ENCODE measurements at regions not wholly inside any gene's neighbourhood (a gene's known extent, or its start where the extent isn't known, plus 50 kb on each side); places are given as distances from the start of the nearest gene placed in this dataset.
"Not testable (repeated sequence)": the region's sequence is repeated elsewhere in the genome, so short reads cannot be mapped to it uniquely, and the experiment has no call there.

- DNase-seq = no peak
These were observed 287.9 kb upstream of the NR3C2 start for GRCh38 chr4:148730082-148730640.

- DNase-seq = no peak
These were observed 275.8 kb upstream of the NR3C2 start for GRCh38 chr4:148717988-148718387.

- DNase-seq = no peak
These were observed 274.3 kb upstream of the NR3C2 start for GRCh38 chr4:148716431-148717052.

GRCh38 chr4:148704291-148704690 lies 262.1 kb upstream of the NR3C2 start:
- no peak for DNase-seq

GRCh38 chr4:148694702-148695101 lies 252.5 kb upstream of the NR3C2 start:
- DNase-seq = no peak

GRCh38 chr4:148693913-148694649 lies 251.9 kb upstream of the NR3C2 start:
- DNase-seq = no peak

GRCh38 chr4:148692242-148692641 lies 250.0 kb upstream of the NR3C2 start:
- DNase-seq = no peak

DNA sequence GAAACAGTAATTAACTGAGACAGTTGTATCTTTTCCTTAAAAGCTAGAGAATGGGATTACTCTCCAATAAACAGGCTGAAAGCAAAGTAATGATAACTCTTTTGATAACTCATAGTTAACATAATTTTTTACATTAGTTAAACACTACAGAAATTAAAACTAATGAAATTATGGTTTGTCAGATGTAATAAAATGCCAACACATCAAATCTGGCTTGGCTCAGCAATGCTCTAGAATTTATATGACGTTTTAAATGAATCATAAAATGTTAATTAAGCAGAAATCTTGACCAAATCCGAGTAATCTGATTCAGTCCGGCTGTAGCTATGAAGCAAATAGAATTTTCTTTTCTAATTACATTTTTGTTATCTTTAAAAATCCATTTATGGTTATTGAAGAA lies 244.2 kb upstream of the NR3C2 start:
- no peak for DNase-seq

DNA sequence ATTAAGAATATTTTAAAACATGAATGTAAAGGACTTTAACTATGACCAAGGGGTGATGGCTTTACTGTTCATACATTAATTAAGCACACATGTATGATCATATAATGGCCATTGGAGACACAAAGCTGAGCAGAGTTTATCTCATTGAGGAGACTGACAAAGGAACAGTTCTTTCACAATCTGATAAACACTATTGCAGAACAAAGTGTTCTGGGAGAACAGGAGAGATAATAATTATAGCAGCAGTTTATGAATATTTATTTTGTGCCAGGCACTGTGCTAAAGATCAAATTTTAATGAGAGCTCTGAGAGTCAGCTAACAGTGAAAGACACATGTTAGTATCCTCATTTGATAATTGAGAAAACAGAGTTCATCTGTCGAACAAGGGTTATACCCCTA lies 242.4 kb upstream of the NR3C2 start:
- DNase-seq = no peak

DNA sequence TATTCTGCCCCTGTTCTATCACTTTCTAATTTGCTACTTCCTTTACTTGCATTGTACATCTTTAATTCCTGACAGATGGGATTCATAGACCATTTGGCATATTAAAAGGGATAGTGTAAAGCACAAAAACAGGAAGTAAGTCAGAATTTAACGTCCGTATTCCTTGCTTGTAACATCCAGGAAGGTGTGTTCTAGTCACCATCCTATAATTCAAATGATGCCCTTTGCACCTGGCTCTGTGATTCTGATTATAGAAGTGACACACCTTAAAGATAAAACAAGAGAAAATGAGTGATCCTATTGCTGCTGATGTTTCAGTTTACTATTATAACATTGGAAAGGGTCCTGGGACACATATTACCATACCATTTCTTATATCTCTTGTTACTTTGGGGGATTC lies 238.7 kb upstream of the NR3C2 start:
- DNase-seq = no peak

DNA sequence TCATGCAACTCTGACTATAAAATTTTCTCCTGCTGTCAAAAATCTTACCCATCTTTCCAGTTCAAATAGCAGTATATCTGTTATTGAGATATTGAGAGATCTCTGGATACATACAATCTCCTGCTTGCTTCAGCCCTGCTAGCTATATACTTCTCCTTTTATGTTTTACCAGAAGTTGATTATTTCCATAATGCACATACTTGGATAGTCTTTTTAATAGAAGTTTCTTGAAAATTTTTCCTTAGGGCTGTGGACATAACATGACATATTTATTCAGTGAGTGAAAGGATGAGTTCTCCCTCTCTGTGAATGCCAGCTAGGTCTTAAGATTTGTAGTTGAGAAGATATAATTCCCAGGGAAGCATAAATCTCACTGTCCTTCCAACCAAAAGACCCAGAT lies 234.1 kb upstream of the NR3C2 start:
- DNase-seq = no peak

- DNase-seq = no peak
These were observed 232.7 kb upstream of the NR3C2 start for GRCh38 chr4:148674876-148675275.

DNA sequence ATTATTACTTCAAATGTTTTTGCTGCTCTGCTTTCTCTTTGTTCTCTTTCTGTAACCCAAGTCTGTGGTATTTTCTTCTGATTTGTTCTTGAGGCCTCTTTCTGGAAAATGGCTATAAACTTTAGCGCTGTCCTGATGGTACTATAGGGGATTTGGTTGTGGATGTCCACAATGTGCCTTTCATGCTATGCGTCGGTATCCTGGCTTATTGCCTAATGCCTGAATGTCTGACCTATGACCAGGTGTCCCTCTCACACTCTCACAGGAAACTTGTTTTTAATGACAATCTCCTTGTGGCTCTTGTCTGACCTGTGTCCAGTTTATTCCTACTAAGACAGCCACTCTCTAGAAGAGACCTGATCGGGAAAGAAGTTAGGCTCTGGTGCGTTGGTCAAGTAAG lies 222.4 kb upstream of the NR3C2 start:
- DNase-seq = no peak

DNA sequence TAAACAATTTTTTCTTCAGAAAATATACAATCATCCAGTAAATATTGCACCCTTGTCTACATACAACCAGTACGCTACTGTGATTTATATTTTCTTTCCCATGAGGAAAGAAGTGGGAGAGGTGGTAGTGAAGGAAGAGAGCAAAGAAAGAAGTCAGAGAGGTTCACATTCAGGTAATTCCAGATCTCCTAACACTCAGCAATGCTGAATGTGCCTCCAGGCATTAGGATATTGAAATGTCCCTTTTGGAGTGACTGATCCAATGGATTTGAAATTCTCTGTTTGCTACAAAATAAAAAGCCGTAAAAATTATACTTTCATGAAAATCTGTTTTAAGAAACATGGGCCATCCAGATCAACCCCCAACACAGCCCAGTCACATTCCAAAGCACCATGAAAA lies 211.9 kb upstream of the NR3C2 start:
- DNase-seq = no peak

GRCh38 chr4:148653681-148654080 lies 211.5 kb upstream of the NR3C2 start:
- DNase-seq = no peak

DNA sequence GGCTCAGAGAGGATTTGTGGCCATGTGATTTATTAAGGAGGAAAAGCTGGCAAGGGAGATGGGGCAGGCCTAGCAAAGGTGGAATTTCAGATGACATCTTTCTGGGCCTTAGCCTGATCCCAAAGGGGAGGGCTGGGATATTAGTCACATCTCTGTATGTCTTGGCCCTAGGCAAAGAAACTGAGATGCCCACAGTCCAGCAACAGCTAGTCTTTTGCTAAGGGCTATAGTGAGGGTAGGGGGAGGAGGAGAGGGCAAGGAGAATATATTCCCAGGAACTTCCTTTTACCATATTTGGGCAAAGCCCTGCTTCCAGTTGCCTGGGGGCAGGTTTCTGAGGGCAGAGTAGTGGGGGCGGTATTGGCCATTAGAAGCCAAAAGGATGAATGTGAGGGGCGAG lies 209.8 kb upstream of the NR3C2 start:
- DNase-seq = no peak

DNA sequence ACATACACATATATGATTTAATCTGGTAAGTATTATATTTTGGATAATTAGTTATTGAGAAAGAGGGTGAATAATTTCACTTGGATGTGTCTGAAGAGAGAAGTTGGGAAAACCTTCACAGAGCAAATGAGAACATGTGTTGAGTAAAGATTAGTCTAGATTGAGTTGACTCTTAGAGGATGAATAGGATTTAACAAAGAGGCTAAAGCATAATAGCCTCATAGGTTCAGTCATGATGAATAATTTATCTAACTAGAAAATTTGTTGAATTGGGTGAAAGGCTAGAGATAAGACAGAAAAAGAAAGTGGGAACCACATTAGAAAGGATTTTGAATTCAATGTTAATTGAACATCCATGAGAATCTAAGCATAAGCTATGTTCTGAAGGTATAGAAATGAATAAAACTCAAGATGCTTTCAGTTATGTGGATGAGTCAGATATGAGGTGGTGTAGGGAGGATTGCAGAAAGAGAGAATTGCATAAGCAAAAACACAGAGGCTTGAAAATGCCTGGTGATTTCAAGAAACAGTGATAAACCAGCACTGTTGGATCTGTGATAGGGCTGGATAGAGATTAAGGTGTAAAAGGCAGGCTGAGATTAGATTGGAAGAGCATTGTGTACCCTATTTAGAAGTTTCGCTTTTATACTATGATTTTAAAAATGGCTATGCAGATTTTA lies 207.6 kb upstream of the NR3C2 start:
- no peak for DNase-seq

- no peak for DNase-seq
These were observed 201.6 kb upstream of the NR3C2 start for GRCh38 chr4:148643851-148644250.

GRCh38 chr4:148642907-148643306 lies 200.7 kb upstream of the NR3C2 start:
- DNase-seq = no peak

GRCh38 chr4:148638079-148638478 lies 195.9 kb upstream of the NR3C2 start:
- DNase-seq = not testable (repeated sequence)

GRCh38 chr4:148637453-148637852 lies 195.2 kb upstream of the NR3C2 start:
- not testable (repeated sequence) for DNase-seq

- peak; percentile 82 for DNase-seq
These were observed 192.3 kb upstream of the NR3C2 start for GRCh38 chr4:148634476-148634875.

GRCh38 chr4:148633720-148634119 lies 191.5 kb upstream of the NR3C2 start:
- DNase-seq = no peak

DNA sequence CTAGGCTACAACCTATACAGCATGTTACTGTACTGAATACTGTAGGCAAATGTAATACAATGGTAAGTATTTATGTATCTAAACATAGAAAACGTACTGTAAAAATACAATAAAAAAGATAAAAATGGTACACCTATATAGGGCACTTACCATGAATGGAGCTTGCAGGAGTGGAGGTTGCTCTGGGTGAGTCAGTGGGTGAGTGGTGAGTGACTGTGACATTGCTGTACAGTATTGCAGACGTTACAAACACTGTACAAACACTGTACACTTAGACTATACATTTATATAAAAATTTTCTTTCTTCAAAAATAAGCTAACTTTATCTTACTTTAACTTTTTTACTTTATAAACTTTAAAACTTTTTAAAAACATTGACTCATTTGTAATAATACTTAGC lies 190.3 kb upstream of the NR3C2 start:
- DNase-seq = no peak
